Erythroblast (primary cell): ENCODE measurements at regions not wholly inside any gene's neighbourhood (a gene's known extent, or its start where the extent isn't known, plus 50 kb on each side); places are given as distances from the start of the nearest gene placed in this dataset.
A peak's percentile ranks its signal among the peaks of the same experiment; 100 is the strongest.

Experiments used
- DNase-seq, 2 experiments: peaks; one replicate each; lab custom pipeline; 2025; lab: John Stamatoyannopoulos, UW
- GATA1 ChIP-seq: IDR thresholded peaks from 2 replicates; pipeline ENCODE4 v1.6.1; 2011; ENCODE audit warnings: low read depth, mild to moderate bottlenecking, control low read depth, low read length, moderate library complexity
- POLR2A ChIP-seq: IDR thresholded peaks from 2 replicates; pipeline ENCODE4 v1.6.1; 2011; ENCODE audit warnings: mild to moderate bottlenecking, low read length

DNA sequence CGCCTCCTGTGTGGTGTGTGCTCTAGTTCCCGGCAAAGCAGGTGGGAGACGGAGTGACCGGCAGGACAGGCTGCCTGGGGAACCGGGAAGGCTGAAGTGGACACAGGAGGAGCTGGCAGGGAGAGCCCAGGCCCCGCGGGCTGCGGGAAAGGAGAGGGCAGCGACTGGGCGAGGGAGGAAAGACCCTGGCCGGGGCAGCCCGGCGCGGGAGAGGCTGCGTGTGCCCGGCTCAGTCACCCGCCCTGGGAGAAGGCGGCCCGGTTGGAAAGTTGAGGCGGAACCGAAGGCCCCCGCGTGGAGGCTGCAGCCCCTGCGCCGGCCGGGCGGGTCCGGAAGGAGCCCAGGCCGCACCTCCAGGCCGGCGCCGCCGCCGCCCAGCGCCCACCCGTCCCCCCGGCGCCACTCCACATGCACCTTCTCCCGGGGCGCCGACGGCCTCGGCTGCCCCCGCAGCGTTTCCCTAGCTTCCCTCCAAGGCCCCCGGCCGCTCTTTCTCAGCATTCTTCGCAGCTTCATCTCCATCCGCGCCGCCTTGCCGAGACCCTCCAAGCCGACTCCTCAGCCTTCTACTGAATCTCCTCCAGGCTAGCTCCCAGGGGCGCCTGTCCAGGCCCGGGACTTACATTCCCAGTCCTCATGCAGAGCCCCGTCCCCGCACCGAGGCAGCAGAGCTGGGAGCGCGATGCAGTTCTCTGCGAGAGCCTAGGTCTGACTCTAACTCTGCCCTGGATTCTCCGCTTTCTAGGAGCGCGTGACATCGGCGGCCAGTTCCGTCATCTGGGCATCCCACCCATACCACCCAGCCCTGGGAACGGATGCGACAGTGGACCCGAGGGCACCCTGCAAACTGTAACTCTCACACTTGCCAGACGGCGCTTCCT lies 152.0 kb downstream of the ERCC6L2 start:
- TF ChIP-seq POLR2A (no peak), GATA1 (no peak)
- no peak for DNase-seq

DNA sequence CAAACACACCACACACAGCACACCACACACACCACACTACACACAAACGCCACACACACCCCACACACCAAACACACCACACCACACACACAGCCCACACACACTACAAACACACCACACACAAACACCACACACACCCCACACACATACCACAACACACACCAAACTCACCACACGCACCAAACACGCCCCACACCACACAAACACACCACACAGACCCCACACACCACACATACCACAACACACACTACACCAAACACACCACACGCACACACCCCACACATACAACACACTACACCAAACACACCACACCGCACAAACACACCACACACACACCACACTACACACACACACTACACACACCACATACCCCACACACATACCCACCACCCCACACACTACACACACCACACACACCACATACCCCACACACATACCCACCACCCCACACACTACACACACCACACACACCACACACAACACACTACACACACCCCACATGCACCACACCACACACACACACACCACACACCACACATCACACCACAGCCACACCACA lies 151.2 kb downstream of the ERCC6L2 start:
- no peak for DNase-seq
- TF ChIP-seq POLR2A (no peak), GATA1 (no peak)

DNA sequence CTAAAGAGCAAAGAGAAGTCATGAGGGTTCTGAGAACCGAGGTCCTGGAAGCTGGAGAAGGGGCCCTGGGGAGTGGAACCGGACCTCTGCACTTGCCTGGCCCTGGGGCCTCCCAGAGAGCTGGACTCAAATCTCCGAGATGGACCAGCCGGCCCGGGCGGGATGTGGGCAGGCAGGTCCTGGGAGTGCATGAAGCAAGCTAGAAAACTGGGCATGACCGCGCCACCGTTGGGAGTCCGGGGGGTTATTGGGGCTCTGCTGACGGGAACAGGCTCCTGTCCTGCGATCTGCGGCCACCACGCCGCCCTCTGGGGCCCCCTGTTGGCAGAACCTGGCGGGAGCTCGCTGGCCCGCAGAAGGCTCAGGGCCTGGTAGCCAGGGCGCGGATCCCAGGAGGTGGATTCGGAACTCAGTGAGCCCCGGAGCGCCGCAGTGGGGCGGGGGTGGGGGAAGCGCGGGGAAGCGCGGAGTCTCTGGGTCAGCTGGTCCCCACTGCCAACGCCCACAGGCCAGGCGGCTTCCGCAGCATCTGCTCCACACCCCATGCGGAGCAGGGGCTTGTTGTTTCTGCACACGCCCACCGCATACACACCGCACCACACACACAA lies 150.6 kb downstream of the ERCC6L2 start:
- TF ChIP-seq POLR2A (no peak), GATA1 (no peak)
- peak; percentile 47 for DNase-seq

DNA sequence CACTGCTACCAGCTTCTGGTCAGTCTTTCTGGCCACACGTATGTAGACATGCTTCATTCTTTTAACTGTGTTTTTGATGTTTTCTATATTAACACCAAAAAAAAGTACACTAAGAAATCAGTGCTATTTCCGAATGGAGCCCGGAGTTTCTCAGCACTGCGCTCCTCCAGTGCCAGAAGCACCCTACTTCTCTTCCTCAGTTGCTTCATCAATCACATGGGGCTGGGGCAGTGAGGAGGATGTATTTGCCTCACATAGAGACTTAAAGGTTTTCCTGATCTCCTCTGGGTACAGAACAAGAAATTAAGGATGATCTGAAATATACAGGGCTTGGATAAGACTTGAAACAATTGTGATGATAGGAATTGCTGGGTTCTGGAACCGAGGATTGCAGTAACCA lies 148.0 kb downstream of the ERCC6L2 start:
- DNase-seq = no peak
- no peak for TF ChIP-seq GATA1
- no peak for TF ChIP-seq POLR2A

DNA sequence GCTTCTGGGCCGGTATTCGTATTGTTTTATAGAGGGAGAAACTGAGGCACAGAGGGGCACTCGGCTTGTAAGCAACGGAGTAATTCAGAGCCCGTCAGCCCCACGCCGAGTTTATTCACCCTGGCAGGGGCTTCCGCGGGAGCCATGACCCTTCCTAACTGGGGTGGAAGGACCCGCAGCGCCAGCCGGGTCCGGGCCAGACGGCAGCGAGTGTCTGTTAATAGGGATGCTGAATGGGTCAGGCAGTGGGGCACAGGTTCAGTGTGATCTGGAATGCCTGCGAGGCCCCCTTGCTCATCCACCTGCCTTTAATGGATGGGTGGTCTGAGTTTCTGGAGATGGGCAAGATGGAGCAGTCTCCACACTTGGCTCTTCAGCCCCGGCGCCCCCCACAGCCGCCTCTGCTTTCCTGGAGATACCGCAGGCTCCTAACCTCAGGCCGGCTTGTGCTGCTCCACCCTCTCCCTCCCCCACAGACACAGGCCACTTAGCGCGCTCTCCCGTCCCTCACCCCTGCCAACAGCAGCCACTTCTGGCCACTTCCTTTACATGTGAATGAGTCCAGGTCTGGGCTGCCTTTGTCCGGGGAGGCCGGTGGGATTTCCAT lies 147.1 kb downstream of the ERCC6L2 start:
- DNase-seq = peak; percentile 17 to 18
- no peak for TF ChIP-seq GATA1
- no peak for TF ChIP-seq POLR2A

DNA sequence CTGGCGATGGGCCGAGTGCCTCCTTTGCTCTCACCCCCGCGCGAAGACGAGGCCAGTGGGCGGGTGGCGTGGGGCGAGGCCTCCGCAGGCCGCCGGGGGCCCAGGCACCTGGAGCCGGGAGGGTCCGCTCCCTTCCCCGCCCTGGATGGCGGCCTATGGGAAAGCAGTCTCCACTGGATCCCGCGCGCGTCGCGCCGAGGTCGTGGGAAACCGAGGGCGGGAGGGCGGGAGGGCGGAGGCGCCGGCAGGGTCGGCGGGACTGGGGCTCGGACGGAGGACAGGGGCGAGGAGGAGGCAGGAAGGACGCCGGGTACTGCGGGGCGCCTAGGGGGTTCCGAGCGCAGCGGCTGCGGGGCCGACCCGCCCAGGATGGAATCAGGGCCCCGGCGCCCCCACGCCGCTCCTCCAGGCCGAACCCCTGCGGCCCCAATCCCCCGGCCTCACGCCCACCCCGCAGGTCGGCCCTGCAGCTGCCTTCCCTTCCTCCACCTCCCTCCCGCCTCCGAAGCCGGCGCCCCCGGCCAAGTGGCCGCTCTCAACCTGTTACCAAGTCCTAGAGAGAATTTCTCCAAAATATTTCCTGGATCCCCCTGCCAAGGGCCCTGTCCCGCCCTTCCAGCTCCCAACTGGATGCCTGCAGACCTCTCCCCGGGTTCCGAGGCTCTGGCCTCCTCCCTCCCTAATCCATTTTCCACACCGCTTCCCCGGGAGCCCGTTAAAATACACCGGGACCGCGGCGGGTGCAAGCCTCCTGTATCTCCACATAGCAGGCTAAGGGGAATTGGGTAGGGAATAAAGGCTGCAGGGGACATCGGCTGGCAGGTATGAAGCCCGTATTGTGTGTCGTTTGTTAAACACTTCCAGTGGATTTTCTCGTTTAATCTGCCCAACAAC lies 146.3 kb downstream of the ERCC6L2 start:
- no peak for TF ChIP-seq POLR2A
- no peak for TF ChIP-seq GATA1
- no peak for DNase-seq

DNA sequence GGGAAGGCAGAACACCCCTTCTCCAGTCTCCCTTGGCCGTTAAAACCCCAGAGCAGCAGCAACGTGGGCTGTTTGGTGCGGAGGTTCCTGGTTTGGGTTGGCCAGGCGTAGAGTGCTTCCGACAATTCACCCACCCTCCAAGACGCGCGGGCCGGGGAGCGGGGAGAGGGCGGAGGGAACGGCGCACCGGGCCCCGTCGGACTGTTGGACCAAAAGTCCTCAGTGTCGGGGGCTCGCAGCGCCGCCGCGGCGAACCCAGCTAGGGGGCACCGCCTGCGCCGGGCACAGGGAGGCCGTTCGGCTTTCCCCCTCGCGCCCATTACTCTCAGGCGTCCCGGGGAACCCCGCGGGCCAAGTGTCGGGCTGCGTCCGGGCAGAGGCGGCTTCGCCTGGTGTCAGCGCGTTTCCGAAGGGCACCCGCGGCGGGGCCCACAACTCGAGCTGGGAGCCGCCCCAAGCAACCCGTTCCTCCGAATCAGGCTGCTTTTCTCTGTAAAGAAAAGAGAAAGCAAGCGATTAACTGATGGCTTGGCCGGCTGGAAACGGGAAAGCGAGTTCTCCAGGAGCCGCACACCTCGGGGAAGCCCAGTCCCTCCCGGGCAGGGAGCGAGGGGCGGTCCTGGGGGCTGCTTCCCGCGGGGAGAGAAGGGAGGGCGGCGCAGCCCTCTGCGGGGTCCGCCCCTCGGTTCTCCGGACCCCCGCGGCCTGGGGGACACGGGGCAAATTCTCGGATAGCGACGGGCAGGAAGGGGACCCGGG lies 145.5 kb downstream of the ERCC6L2 start:
- peak; percentile 12 to 27 for DNase-seq
- TF ChIP-seq POLR2A (no peak), GATA1 (no peak)

DNA sequence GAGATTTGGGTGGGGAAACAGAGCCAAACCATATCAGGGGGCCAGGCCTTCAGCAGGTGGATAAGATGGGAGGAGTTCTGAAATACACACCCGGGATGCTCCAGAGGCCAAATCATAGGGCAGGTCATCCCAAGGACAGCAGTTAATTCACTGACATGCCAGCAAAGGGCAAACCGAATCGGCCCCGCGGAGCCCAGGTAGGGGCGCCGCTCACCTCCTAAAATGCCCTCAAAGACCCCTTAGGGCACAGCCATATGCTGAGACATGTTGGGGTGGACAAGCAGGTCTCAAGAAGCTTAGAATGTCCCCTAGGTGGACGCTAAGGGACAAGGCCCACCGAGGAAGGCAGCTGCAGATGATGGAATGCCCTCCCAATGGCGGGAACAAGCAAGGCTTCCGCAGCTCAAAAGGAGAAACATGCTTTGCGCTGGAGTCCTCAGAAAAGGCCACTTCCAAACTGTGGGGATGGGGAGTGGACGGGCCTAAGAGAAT lies 144.9 kb downstream of the ERCC6L2 start:
- TF ChIP-seq POLR2A (no peak), GATA1 (no peak)

More for the DNA sequence above, 144.9 kb downstream of the ERCC6L2 start:
- DNase-seq = no peak
